NB4 (cell line): ENCODE measurements at regions not wholly inside any gene's neighbourhood (a gene's known extent, or its start where the extent isn't known, plus 50 kb on each side); places are given as distances from the start of the nearest gene placed in this dataset.
A peak's percentile ranks its signal among the peaks of the same experiment; 100 is the strongest.

Experiments
- DNase-seq: peaks from one replicate; pipeline ENCODE4 v3.0.0; 2010; ENCODE audit warnings: low read depth
- H3K4me3 ChIP-seq: one replicate; pipeline ENCODE4 v1.5.1; 2011; ENCODE audit warnings: mild to moderate bottlenecking, low read depth, low read length, moderate library complexity
- CTCF ChIP-seq: IDR thresholded peaks from one replicate; pipeline ENCODE4 v1.5.1; 2012; ENCODE audit warnings: low read depth, low read length
- MYC ChIP-seq: IDR thresholded peaks from 2 replicates; pipeline ENCODE4 v1.6.1; 2011; ENCODE audit warnings: low read depth, low read length
- POLR2A ChIP-seq: IDR thresholded peaks from 2 replicates; pipeline ENCODE4 v1.6.1; 2011; ENCODE audit warnings: mild to moderate bottlenecking; ENCODE audit not compliant: insufficient read length; ENCODE audit errors: extremely low read depth
- TF ChIP-seq, protein P1 (sequence below): IDR thresholded peaks from 2 replicates; pipeline ENCODE4 v1.6.1; 2011; ENCODE audit warnings: low read depth, low read length

- no peak for TF ChIP-seq CTCF
- TF ChIP-seq MYC = no peak
- TF ChIP-seq POLR2A = no peak
- TF ChIP-seq, protein P1, sequence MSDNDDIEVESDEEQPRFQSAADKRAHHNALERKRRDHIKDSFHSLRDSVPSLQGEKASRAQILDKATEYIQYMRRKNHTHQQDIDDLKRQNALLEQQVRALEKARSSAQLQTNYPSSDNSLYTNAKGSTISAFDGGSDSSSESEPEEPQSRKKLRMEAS = no peak
- DNase-seq = peak; percentile 67
- H3K4me3 ChIP-seq = no peak overlapping the region
These were observed 111.7 kb downstream of the THBS2 start for GRCh38 chr6:169141671-169142537.

DNA sequence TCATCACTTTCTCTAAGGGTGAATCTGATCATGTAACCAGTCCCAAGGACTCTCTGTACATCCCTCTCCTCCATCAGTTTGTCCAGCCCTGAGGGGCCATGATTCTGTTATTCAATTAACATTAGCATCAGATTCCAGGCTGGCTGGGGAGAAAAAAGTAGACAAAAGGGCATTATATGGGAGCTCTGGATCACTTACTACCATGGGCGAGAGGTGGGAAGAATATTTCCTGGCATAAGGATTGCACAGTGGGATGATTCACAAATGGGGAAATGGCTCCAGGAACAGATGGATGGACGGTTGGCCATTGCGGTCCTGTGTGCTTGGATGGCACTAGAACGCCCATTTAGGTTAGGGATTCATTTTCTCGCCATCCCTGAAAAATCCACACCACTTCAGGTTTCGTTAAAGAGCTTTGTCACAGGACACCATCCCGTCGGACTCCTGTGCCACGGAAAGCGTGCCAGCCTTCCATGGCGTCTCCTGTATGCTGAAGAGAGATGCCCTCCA lies 112.6 kb downstream of the THBS2 start:
- H3K4me3 ChIP-seq = no peak overlapping the region
- DNase-seq = no peak
- TF ChIP-seq, protein P1 = no peak
- TF ChIP-seq POLR2A = no peak

DNA sequence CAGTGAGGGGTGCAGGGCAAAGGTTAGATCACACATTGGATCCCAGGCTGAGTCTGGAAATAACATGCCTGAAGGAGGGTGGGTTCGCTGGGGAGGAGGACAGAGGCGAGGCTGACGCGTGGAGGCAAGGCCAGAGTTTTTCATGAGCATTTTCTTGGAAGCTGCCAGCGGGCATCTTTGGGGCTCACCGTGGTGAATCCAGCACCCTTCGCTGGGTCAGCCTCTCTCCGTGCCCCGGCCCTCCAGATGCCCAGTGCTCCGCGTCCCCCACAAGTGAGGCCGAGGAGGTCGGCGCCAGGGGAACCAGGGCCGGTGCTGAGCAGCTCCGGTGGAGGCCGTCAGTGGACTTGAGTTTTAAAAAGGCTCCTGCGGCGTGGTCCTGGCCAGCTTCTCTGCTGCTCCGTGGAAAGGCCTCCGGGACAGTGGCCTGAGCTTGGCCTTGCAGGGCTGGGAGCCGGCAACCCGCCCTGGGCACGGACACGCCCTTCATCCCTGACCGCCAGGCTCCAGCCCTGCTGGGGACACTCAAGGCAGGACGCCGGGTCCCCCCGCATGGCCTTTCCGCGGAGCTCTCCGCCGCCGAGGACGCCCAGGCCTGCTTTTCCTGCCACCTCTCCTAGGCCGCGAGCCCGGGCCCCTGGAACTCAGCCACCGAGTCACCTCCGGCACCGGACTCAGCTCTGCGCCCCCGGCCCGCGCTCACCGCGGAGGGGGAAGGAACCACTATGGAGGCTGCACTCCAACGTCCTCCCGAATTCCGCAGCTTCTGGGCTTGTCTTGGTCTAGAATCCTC lies 114.3 kb downstream of the THBS2 start:
- no peak for DNase-seq
- no peak overlapping the region for H3K4me3 ChIP-seq
- no peak for TF ChIP-seq POLR2A
- TF ChIP-seq CTCF = no peak
- TF ChIP-seq MYC = no peak
- TF ChIP-seq, protein P1 = no peak

GRCh38 chr6:169132352-169132940 lies 121.2 kb downstream of the THBS2 start:
- TF ChIP-seq POLR2A (no peak), CTCF (no peak)
- no peak overlapping the region for H3K4me3 ChIP-seq
- DNase-seq = no peak

DNA sequence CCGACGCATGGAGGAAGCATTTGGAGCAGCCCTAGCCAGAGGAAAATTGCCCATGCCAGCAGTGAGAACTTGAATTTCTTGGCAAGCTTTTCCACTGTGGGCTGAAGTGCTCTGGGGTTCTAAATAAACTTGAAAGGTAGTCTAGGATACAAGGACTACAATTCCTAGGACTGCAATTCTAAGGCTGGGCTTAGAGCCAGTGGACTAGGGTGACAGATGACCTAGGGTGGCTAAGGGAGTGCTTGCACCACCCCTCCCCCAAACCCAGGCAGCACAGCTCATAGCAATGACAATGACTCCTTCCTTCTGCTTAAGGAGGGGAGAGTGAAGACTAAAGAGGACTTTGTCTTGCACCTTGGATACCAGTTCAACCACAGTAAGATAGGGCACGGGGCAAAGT lies 122.3 kb downstream of the THBS2 start:
- TF ChIP-seq, protein P1 = no peak
- TF ChIP-seq MYC (no peak), CTCF (no peak), POLR2A (no peak)
- no peak overlapping the region for H3K4me3 ChIP-seq
- no peak for DNase-seq

GRCh38 chr6:169130113-169130512 lies 123.5 kb downstream of the THBS2 start:
- TF ChIP-seq POLR2A = no peak
- TF ChIP-seq MYC = no peak
- TF ChIP-seq CTCF = no peak
- TF ChIP-seq, protein P1 = no peak
- DNase-seq = no peak
- no peak overlapping the region for H3K4me3 ChIP-seq
